ENCODE measurements at regions not wholly inside any gene's neighbourhood (a gene's known extent, or its start where the extent isn't known, plus 50 kb on each side); places are given as distances from the start of the nearest gene placed in this dataset.

DNA sequence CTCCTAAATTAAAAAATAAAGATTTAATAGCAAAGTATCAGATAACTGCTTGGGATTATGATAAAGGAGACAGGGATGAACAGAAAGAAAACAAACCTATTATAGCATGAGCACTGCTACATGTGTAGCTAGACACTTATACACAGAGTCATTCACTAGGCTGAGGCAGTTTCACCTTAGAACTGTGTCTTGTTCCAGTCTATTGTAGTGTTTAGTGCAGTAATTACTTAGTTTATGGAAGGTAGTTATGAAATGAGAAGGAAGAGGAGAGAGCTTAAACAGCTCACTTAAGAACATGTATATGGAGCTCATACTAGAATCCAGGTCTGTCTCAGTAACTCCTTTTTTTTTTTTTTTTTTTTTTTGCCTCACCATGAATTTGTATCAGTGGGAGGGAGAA, 441.4 kb downstream of the PDCD6IP start:
- TF ChIP-seq, protein P1, sequence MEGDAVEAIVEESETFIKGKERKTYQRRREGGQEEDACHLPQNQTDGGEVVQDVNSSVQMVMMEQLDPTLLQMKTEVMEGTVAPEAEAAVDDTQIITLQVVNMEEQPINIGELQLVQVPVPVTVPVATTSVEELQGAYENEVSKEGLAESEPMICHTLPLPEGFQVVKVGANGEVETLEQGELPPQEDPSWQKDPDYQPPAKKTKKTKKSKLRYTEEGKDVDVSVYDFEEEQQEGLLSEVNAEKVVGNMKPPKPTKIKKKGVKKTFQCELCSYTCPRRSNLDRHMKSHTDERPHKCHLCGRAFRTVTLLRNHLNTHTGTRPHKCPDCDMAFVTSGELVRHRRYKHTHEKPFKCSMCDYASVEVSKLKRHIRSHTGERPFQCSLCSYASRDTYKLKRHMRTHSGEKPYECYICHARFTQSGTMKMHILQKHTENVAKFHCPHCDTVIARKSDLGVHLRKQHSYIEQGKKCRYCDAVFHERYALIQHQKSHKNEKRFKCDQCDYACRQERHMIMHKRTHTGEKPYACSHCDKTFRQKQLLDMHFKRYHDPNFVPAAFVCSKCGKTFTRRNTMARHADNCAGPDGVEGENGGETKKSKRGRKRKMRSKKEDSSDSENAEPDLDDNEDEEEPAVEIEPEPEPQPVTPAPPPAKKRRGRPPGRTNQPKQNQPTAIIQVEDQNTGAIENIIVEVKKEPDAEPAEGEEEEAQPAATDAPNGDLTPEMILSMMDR (IDR thresholded peaks at IDR 0.05 in 8 of 11, conservative IDR thresholded peaks at IDR 0.05 in 3 of 11), result no peak
- no peak for TF ChIP-seq POLR2A (IDR thresholded peaks at IDR 0.05)
- TF ChIP-seq POLR2AphosphoS5 (IDR thresholded peaks at IDR 0.05), result no peak

Measured in spleen (tissue), 7 donors.